Liver (tissue), 8 donors: ENCODE measurements at regions not wholly inside any gene's neighbourhood (a gene's known extent, or its start where the extent isn't known, plus 50 kb on each side); places are given as distances from the start of the nearest gene placed in this dataset.

Experiments
- DNase-seq: peaks from one replicate; pipeline ENCODE4 v3.0.0-alpha.2; 2017; ENCODE audit warnings: low spot score
- H3K27ac ChIP-seq, 2 donors: one replicate each; pipeline ENCODE4 v1.7.0; 2013; ENCODE audit warnings: inconsistent platforms in 2 of 2, low read length in 2 of 2, control low read depth in 1 of 2, low read depth in 1 of 2, mild to moderate bottlenecking in 1 of 2
- H3K27me3 ChIP-seq, 4 donors: one replicate each; pipeline versions ENCODE4 v1.6.1 to v1.7.0; 2013; ENCODE audit warnings: low read length in 3 of 4, inconsistent platforms in 1 of 4, mild to moderate bottlenecking in 1 of 4, moderate library complexity in 1 of 4; ENCODE audit not compliant: control insufficient read depth in 4 of 4, insufficient read depth in 4 of 4
- H3K36me3 ChIP-seq, 4 donors: one replicate each; pipeline versions ENCODE4 v1.6.1 to v1.7.0; 2013; ENCODE audit warnings: low read length in 3 of 4, mild to moderate bottlenecking in 3 of 4, low read depth in 1 of 4, moderate library complexity in 1 of 4; ENCODE audit not compliant: control insufficient read depth in 4 of 4, insufficient read depth in 3 of 4
- H3K4me1 ChIP-seq, 4 donors: one replicate each; pipeline versions ENCODE4 v1.6.1 to v1.7.0; 2013; ENCODE audit warnings: low read length in 3 of 4, mild to moderate bottlenecking in 3 of 4, moderate library complexity in 1 of 4; ENCODE audit not compliant: control insufficient read depth in 4 of 4, insufficient read depth in 4 of 4
- H3K4me3 ChIP-seq, 3 donors: one replicate each; pipeline versions ENCODE4 v1.6.1 to v1.7.0; 2013; ENCODE audit warnings: low read length in 3 of 3, control low read depth in 1 of 3, low read depth in 1 of 3, mild to moderate bottlenecking in 1 of 3
- H3K9ac ChIP-seq, 2 donors: one replicate each; pipeline ENCODE4 v1.7.0; 2013; ENCODE audit warnings: low read length in 2 of 2, mild to moderate bottlenecking in 2 of 2, moderate library complexity in 2 of 2, control low read depth in 1 of 2, low read depth in 1 of 2
- H3K9me3 ChIP-seq, 4 donors: one replicate each; pipeline versions ENCODE4 v1.6.1 to v1.7.0; 2013; ENCODE audit warnings: low read length in 3 of 4; ENCODE audit not compliant: control insufficient read depth in 4 of 4
- CTCF ChIP-seq: fragments of 150-350 bp; IDR thresholded peaks from 2 replicates; pipeline ENCODE4 v1.5.1; 2017; ENCODE audit warnings: improper control_type of control experiment, low read depth, low read length; ENCODE audit not compliant: missing input control
- EGR1 ChIP-seq, 2 donors: IDR thresholded peaks; 2 replicates each; pipeline ENCODE4 v1.6.1; 2016 to 2018; ENCODE audit warnings: antibody characterized with exemption in 2 of 2, low read depth in 2 of 2
- FOXA1 ChIP-seq: IDR thresholded peaks from 2 replicates; pipeline ENCODE4 v1.6.1; 2016; ENCODE audit warnings: antibody characterized with exemption
- HNF4A ChIP-seq, 2 donors: conservative IDR thresholded peaks; 2 replicates each; pipeline ENCODE4 v1.6.1; 2016; ENCODE audit warnings: antibody characterized with exemption in 2 of 2, mild to moderate bottlenecking in 2 of 2
- JUND ChIP-seq, 2 donors: IDR thresholded peaks; 2 replicates each; pipeline ENCODE4 v1.6.1; 2016; ENCODE audit warnings: antibody characterized with exemption in 2 of 2
- NR2F2 ChIP-seq: IDR thresholded peaks from 2 replicates; pipeline ENCODE4 v1.6.1; 2016; ENCODE audit warnings: antibody characterized with exemption
- RAD21 ChIP-seq, 2 donors: IDR thresholded peaks; 2 replicates each; pipeline ENCODE4 v1.6.1; 2016; ENCODE audit warnings: antibody characterized with exemption in 2 of 2, mild to moderate bottlenecking in 2 of 2
- REST ChIP-seq: IDR thresholded peaks from 2 replicates; pipeline ENCODE4 v1.6.1; 2016; ENCODE audit warnings: antibody characterized with exemption, mild to moderate bottlenecking
- RXRA ChIP-seq, 2 donors: IDR thresholded peaks; 2 replicates each; pipeline ENCODE4 v1.6.1; 2017 to 2018; ENCODE audit warnings: antibody characterized with exemption in 2 of 2, mild to moderate bottlenecking in 1 of 2
- SP1 ChIP-seq: IDR thresholded peaks from 2 replicates; pipeline ENCODE4 v1.6.1; 2018; ENCODE audit warnings: antibody characterized with exemption, mild to moderate bottlenecking
- YY1 ChIP-seq: IDR thresholded peaks from 2 replicates; pipeline ENCODE4 v1.6.1; 2016; ENCODE audit warnings: antibody characterized with exemption, mild to moderate bottlenecking
- ZBTB33 ChIP-seq: IDR thresholded peaks from 2 replicates; pipeline ENCODE4 v1.6.1; 2016; ENCODE audit warnings: antibody characterized with exemption
- WGBS: extraction: QIAGEN DNeasy Blood & Tissue Kit; methylation state at CpG from one replicate; pipeline ENCODE4 v1.1.7; 2013; 5-methylcytosine and 5-hydroxymethylcytosine counted together
- TF ChIP-seq, protein P1 (sequence below): IDR thresholded peaks from 2 replicates; pipeline ENCODE4 v1.6.1; 2016; ENCODE audit warnings: antibody characterized with exemption
- TF ChIP-seq, protein P2 (sequence below): IDR thresholded peaks from 2 replicates; pipeline ENCODE4 v1.6.1; 2016; ENCODE audit warnings: antibody characterized with exemption
- donor health status: healthy.
- donor health status: healthy.
- donor health status: healthy.
- donor health status: healthy.
- donor health status: healthy.

GRCh38 chr12:92482599-92482998 lies 220.2 kb upstream of the PLEKHG7 start (continued):
- TF ChIP-seq CTCF = no peak
- TF ChIP-seq, protein P1, sequence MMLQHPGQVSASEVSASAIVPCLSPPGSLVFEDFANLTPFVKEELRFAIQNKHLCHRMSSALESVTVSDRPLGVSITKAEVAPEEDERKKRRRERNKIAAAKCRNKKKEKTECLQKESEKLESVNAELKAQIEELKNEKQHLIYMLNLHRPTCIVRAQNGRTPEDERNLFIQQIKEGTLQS = no peak

DNA sequence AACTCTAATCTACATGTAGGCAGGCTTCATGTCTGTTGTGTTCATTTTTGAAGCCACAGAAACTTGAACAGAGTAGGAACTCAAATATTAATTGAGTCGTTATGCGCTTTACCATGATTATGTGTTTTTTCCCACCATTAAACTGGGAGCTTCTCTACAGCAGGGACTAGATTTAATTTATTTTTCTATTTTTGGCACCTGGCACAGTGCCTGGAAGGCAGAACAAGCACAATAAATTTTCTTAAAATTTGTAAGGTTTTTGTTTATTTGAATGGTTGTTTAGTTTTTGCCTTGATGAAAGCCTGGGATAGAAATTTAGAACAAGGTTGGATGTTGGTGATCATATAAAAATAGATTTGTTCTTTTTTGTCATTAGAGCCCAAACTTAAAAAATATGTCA lies 221.7 kb upstream of the PLEKHG7 start:
- 89% methylated on average over 2 of the region's 2 CpGs for WGBS

GRCh38 chr12:92478692-92479091 lies 224.1 kb upstream of the PLEKHG7 start:
- 66% methylated on average over 2 of the region's 2 CpGs for whole genome bisulfite sequencing
- TF ChIP-seq JUND (IDR thresholded peaks at IDR 0.05) = no peak
- TF ChIP-seq NR2F2 = no peak
- TF ChIP-seq, protein P2, sequence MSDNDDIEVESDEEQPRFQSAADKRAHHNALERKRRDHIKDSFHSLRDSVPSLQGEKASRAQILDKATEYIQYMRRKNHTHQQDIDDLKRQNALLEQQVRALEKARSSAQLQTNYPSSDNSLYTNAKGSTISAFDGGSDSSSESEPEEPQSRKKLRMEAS = no peak
- no peak for TF ChIP-seq YY1
- TF ChIP-seq RXRA (IDR thresholded peaks at IDR 0.05) = no peak
- no peak for TF ChIP-seq CTCF
- TF ChIP-seq EGR1 (IDR thresholded peaks at IDR 0.05; ENCODE audit: low read depth in 2 of 2) = no peak
- TF ChIP-seq ZBTB33 = no peak
- TF ChIP-seq FOXA1 = no peak
- no peak for TF ChIP-seq RAD21 (IDR thresholded peaks at IDR 0.05)
- TF ChIP-seq HNF4A (conservative IDR thresholded peaks at IDR 0.05) = no peak
- TF ChIP-seq, protein P1 = no peak
- no peak for TF ChIP-seq SP1

More for the DNA sequence above, 221.7 kb upstream of the PLEKHG7 start:
- no peak for DNase-seq
- Histone ChIP-seq H3K4me3 (no peak overlapping the region), H3K9me3 (no peaks in the 10 kb centered on the region), H3K9ac (no peak overlapping the region), H3K36me3 (no peaks in the 10 kb centered on the region), H3K27ac (no peak overlapping the region), H3K27me3 (no peaks in the 10 kb centered on the region), H3K4me1 (no peaks in the 10 kb centered on the region)
- no peak for TF ChIP-seq NR2F2
- no peak for TF ChIP-seq REST

More at GRCh38 chr12:92478692-92479091, 224.1 kb upstream of the PLEKHG7 start:
- no peak for DNase-seq
- Histone ChIP-seq H3K9ac (no peak overlapping the region), H3K36me3 (no peaks in the 10 kb centered on the region), H3K27ac (no peak overlapping the region), H3K9me3 (no peaks in the 10 kb centered on the region), H3K27me3 (no peaks in the 10 kb centered on the region), H3K4me3 (no peak overlapping the region), H3K4me1 (no peaks in the 10 kb centered on the region)
